Testis (tissue), 2 donors: ENCODE measurements at regions not wholly inside any gene's neighbourhood (a gene's known extent, or its start where the extent isn't known, plus 50 kb on each side); places are given as distances from the start of the nearest gene placed in this dataset.

Source experiments
- CTCF ChIP-seq, 3 experiments: fragments of 450-650 bp in 2 of 3; fragments of 200-600 bp in 1 of 3; sonication (generic) in 1 of 3; IDR thresholded peaks; one replicate each; pipeline ENCODE4 v1.5.1; 2016 to 2019; ENCODE audit warnings: antibody characterized with exemption in 3 of 3, mild to moderate bottlenecking in 2 of 3, moderate library complexity in 1 of 3
- POLR2A ChIP-seq: fragments of 450-650 bp; IDR thresholded peaks from one replicate; pipeline ENCODE4 v1.6.1; 2017; ENCODE audit warnings: antibody characterized with exemption, mild to moderate bottlenecking, moderate library complexity

- TF ChIP-seq POLR2A (no peak), CTCF (IDR thresholded peaks at IDR 0.05) (no peak)
Observed at GRCh38 chr16:51248217-51248616, 97.1 kb upstream of the SALL1 start.
